Esophagus squamous epithelium (tissue), 5 donors: ENCODE measurements at regions not wholly inside any gene's neighbourhood (a gene's known extent, or its start where the extent isn't known, plus 50 kb on each side); places are given as distances from the start of the nearest gene placed in this dataset.

ENCODE experiments used
- DNase-seq: peaks from one replicate; lab custom pipeline; 2025; lab: John Stamatoyannopoulos, UW
- H3K27ac ChIP-seq, 4 donors: fragments of 200-600 bp; sonication (generic); one replicate each; pipeline ENCODE4 v1.5.1; 2016 to 2019; ENCODE audit warnings: mild to moderate bottlenecking in 1 of 4
- H3K27me3 ChIP-seq, 4 donors: fragments of 200-600 bp; sonication (generic); 1 replicate in 3 of 4; 2 replicates in 1 of 4; pipeline versions ENCODE4 v1.5.1 to v1.6.0; 2017 to 2021; ENCODE audit warnings: antibody characterized with exemption in 1 of 4
- H3K36me3 ChIP-seq, 3 donors: fragments of 200-600 bp; sonication (generic); one replicate each; pipeline ENCODE4 v1.5.1; 2016 to 2019
- H3K4me1 ChIP-seq, 3 donors: fragments of 200-600 bp; sonication (generic); one replicate each; pipeline ENCODE4 v1.5.1; 2017 to 2019
- H3K4me3 ChIP-seq, 4 donors: fragments of 200-600 bp; sonication (generic); 1 replicate in 3 of 4; 2 replicates in 1 of 4; pipeline ENCODE4 v1.5.1; 2016 to 2019; ENCODE audit warnings: mild to moderate bottlenecking in 2 of 4, moderate library complexity in 1 of 4
- H3K9me3 ChIP-seq, 3 donors: fragments of 200-600 bp; sonication (generic); one replicate each; pipeline ENCODE4 v1.5.1; 2016 to 2019
- CTCF ChIP-seq, 6 experiments: fragments of 450-650 bp in 4 of 6; fragments of 200-600 bp in 2 of 6; sonication (generic) in 2 of 6; IDR thresholded peaks; one replicate each; pipeline ENCODE4 v1.5.1; 2016 to 2019; ENCODE audit warnings: antibody characterized with exemption in 6 of 6, mild to moderate bottlenecking in 4 of 6, moderate library complexity in 4 of 6
- POLR2A ChIP-seq, 4 donors: fragments of 450-650 bp; IDR thresholded peaks; one replicate each; pipeline ENCODE4 v1.6.1; 2017; ENCODE audit warnings: antibody characterized with exemption in 4 of 4, mild to moderate bottlenecking in 4 of 4, moderate library complexity in 3 of 4
- WGBS, 2 donors: methylation state at CpG; one replicate each; pipeline ENCODE4 v1.1.5; 2018; 5-methylcytosine and 5-hydroxymethylcytosine counted together
- intact Hi-C: fragments of 100-400 bp; cut with DNase I; formaldehyde crosslinking; loops from one replicate; pipeline ENCODE4 v1.15.0; 2022
- donor health status: DM: yes; HTN: yes; CAD: no.

- Histone ChIP-seq H3K27me3 (no peaks in the 10 kb centered on the region), H3K4me3 (no peak overlapping the region), H3K4me1 (no peaks in the 10 kb centered on the region), H3K36me3 (no peaks in the 10 kb centered on the region), H3K9me3 (no peaks in the 10 kb centered on the region), H3K27ac (no peak overlapping the region)
- intact Hi-C loops: no loop called here
- no peak for DNase-seq
- TF ChIP-seq CTCF (IDR thresholded peaks at IDR 0.05) (no peak), POLR2A (IDR thresholded peaks at IDR 0.05) (no peak)
- 82 to 83% methylated on average over 2 of the region's 2 CpGs for WGBS, 2 donors
Measured at GRCh38 chr3:22685597-22685996, 517.5 kb upstream of the UBE2E2 start.

GRCh38 chr3:22691407-22691806 lies 511.7 kb upstream of the UBE2E2 start:
- intact Hi-C loops: no loop called here
- DNase-seq: no peak
- 64 to 70% methylated on average over 2 of the region's 2 CpGs for WGBS, 2 donors

GRCh38 chr3:22691856-22692628 lies 511.1 kb upstream of the UBE2E2 start:
- Histone ChIP-seq H3K36me3 (no peaks in the 10 kb centered on the region), H3K4me3 (no peak overlapping the region), H3K9me3 (no peaks in the 10 kb centered on the region), H3K4me1 (no peaks in the 10 kb centered on the region), H3K27me3 (no peaks in the 10 kb centered on the region), H3K27ac (no peak overlapping the region)
- TF ChIP-seq POLR2A (IDR thresholded peaks at IDR 0.05): no peak
- no peak for TF ChIP-seq CTCF (IDR thresholded peaks at IDR 0.05)
- WGBS, 2 donors: 74 to 76% methylated on average over 5 of the region's 5 CpGs
- intact Hi-C loops: no loop called here
- DNase-seq: no peak

More at GRCh38 chr3:22691407-22691806, 511.7 kb upstream of the UBE2E2 start:
- Histone ChIP-seq H3K4me1 (no peaks in the 10 kb centered on the region), H3K9me3 (no peaks in the 10 kb centered on the region), H3K36me3 (no peaks in the 10 kb centered on the region), H3K4me3 (no peak overlapping the region), H3K27me3 (no peaks in the 10 kb centered on the region), H3K27ac (no peak overlapping the region)
- TF ChIP-seq POLR2A (IDR thresholded peaks at IDR 0.05) (no peak), CTCF (IDR thresholded peaks at IDR 0.05) (no peak)

- H3K4me3 ChIP-seq: no peak overlapping the region
- no peaks in the 10 kb centered on the region for H3K27me3 ChIP-seq
- TF ChIP-seq POLR2A (IDR thresholded peaks at IDR 0.05) (no peak), CTCF (IDR thresholded peaks at IDR 0.05) (no peak)
- DNase-seq: no peak
- H3K27ac ChIP-seq: no peak overlapping the region
- H3K4me1 ChIP-seq: no peaks in the 10 kb centered on the region
- no peaks in the 10 kb centered on the region for H3K36me3 ChIP-seq
- intact Hi-C loops: no loop called here
- no peaks in the 10 kb centered on the region for H3K9me3 ChIP-seq
Measured at GRCh38 chr3:22700876-22701275, 502.3 kb upstream of the UBE2E2 start.

GRCh38 chr3:22704166-22704565 lies 499.0 kb upstream of the UBE2E2 start:
- TF ChIP-seq CTCF (IDR thresholded peaks at IDR 0.05) (no peak), POLR2A (IDR thresholded peaks at IDR 0.05) (no peak)
- Histone ChIP-seq H3K27ac (no peak overlapping the region), H3K27me3 (no peaks in the 10 kb centered on the region), H3K9me3 (peaks cover 0 to 12% (median 0%) of the 10 kb centered on the region in 3 donors), H3K4me1 (no peaks in the 10 kb centered on the region), H3K36me3 (no peaks in the 10 kb centered on the region), H3K4me3 (no peak overlapping the region)
- intact Hi-C loops: no loop called here
- DNase-seq: no peak
- 39 to 51% methylated on average over 3 of the region's 3 CpGs for WGBS, 2 donors
